Kidney (tissue), 13 donors: ENCODE measurements at regions not wholly inside any gene's neighbourhood (a gene's known extent, or its start where the extent isn't known, plus 50 kb on each side); places are given as distances from the start of the nearest gene placed in this dataset.

Experiments
- DNase-seq, 5 donors: peaks; one replicate each; pipeline ENCODE4 v3.0.0-alpha.2; 2013 to 2020
- FAIRE-seq: peaks from 2 replicates; lab custom pipeline; 2012; peaks lifted over from hg19 to GRCh38; lab: Jason Lieb, UNC
- H3K27ac ChIP-seq, 2 donors: one replicate each; pipeline ENCODE4 v1.7.0; 2013; ENCODE audit warnings: low read depth in 2 of 2, low read length in 2 of 2, inconsistent platforms in 1 of 2
- H3K27me3 ChIP-seq: one replicate; pipeline ENCODE4 v1.7.1; 2013; ENCODE audit warnings: low read length, inconsistent platforms; ENCODE audit not compliant: control insufficient read depth, insufficient read depth
- H3K36me3 ChIP-seq, 3 donors: one replicate each; pipeline versions ENCODE4 v1.7.0 to v1.7.1; 2013; ENCODE audit warnings: low read length in 3 of 3, control low read depth in 1 of 3, inconsistent platforms in 1 of 3; ENCODE audit not compliant: insufficient read depth in 3 of 3, control insufficient read depth in 2 of 3
- H3K4me1 ChIP-seq, 3 donors: one replicate each; pipeline versions ENCODE4 v1.7.0 to v1.7.1; 2013; ENCODE audit warnings: low read length in 3 of 3, inconsistent platforms in 1 of 3, low read depth in 1 of 3; ENCODE audit not compliant: control insufficient read depth in 2 of 3, insufficient read depth in 2 of 3
- H3K4me3 ChIP-seq, 3 donors: one replicate each; pipeline versions ENCODE4 v1.7.0 to v1.8.1; 2013; ENCODE audit warnings: low read length in 3 of 3, control low read depth in 1 of 3, inconsistent platforms in 1 of 3
- H3K9ac ChIP-seq, 3 donors: one replicate each; pipeline versions ENCODE4 v1.7.0 to v1.7.1; 2013; ENCODE audit warnings: low read length in 3 of 3, control low read depth in 1 of 3, inconsistent platforms in 1 of 3
- H3K9me3 ChIP-seq, 3 donors: one replicate each; pipeline versions ENCODE4 v1.7.0 to v1.7.1; 2013; ENCODE audit warnings: low read length in 3 of 3, control low read depth in 1 of 3, inconsistent platforms in 1 of 3; ENCODE audit not compliant: control insufficient read depth in 2 of 3, insufficient read depth in 1 of 3
- intact Hi-C: fragments of 100-400 bp; cut with DNase I; formaldehyde crosslinking; loops from one replicate; pipeline ENCODE4 v1.11.1; 2022
- TF ChIP-seq, protein P1 (sequence below): IDR thresholded peaks from 3 replicates; pipeline ENCODE4 v1.5.1; 2012; ENCODE audit warnings: mild to moderate bottlenecking, moderate library complexity, borderline replicate concordance; ENCODE audit not compliant: insufficient read depth; ENCODE audit errors: extremely low read depth
- donor health status: control.
- donor health status: control.
- donor health status: control.
- donor health status: control.
- donor health status: control.
- donor health status: DM: yes; HTN: yes; CAD: no.
- donor health status: Normal renal cell carcinoma (clear cell type).

DNA sequence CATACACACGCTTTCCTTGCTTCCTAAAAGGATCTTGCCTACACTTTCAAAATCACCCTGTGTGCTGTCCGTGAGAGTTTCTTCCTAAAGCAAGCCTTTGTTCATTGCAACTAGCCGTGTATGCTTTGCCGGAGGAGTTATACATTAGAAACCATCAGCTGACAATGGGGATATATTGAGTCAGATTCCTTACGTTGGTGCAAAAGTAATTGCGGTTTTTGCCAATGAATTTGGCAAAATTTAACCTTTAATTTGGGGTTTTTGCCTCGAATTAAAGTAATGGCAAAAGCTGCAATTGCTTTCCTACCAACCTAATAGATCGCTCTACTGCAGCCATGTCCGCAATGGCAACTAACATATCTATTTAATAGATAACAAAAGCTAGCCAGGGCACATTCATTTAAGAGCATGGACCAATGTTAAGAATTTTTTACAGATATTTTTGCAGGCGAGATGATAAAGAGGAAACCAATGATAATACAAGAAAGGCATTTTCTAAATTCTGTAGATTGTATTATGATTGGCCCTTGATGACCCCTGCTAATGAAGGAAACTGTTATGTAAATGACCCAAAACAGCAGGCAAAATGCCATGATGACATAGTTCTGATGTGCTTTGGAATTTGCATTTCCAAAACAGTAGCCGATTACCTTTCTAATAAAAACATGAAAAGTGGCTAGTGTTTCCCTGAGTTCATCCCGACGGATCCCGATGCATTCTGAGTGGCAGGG lies 184.8 kb upstream of the NRP1 start:
- Histone ChIP-seq H3K36me3 (no peaks in the 10 kb centered on the region), H3K4me3 (no peak overlapping the region), H3K9ac (no peak overlapping the region), H3K27me3 (no peaks in the 10 kb centered on the region), H3K9me3 (no peaks in the 10 kb centered on the region), H3K4me1 (no peaks in the 10 kb centered on the region), H3K27ac (no peak overlapping the region)
- DNase-seq, result no peak
- TF ChIP-seq, protein P1, sequence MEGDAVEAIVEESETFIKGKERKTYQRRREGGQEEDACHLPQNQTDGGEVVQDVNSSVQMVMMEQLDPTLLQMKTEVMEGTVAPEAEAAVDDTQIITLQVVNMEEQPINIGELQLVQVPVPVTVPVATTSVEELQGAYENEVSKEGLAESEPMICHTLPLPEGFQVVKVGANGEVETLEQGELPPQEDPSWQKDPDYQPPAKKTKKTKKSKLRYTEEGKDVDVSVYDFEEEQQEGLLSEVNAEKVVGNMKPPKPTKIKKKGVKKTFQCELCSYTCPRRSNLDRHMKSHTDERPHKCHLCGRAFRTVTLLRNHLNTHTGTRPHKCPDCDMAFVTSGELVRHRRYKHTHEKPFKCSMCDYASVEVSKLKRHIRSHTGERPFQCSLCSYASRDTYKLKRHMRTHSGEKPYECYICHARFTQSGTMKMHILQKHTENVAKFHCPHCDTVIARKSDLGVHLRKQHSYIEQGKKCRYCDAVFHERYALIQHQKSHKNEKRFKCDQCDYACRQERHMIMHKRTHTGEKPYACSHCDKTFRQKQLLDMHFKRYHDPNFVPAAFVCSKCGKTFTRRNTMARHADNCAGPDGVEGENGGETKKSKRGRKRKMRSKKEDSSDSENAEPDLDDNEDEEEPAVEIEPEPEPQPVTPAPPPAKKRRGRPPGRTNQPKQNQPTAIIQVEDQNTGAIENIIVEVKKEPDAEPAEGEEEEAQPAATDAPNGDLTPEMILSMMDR, result no peak
- intact Hi-C loops, result no loop called here
- FAIRE-seq, result no peak

DNA sequence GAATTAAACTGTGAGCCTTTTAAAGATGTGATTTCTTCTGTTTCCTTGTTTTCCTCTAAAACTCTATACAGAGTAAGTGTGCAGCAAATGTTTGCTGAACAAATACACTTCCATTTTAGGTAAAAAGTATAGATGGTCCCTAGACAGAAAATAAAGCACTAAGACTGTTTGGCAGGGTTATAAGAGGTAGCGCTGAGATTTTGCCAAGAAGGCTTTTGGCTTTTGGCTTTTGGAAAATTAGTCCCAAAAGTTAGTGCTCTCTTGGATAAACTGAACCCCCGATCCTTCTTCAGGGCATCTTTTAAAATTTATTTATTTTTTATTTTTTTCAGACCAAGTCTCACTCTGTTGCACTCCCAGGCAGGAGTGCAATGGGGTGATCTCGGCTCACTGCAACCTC lies 175.7 kb upstream of the NRP1 start:
- intact Hi-C loops, result no loop called here
- TF ChIP-seq, protein P1, result no peak
- no peak for FAIRE-seq

DNA sequence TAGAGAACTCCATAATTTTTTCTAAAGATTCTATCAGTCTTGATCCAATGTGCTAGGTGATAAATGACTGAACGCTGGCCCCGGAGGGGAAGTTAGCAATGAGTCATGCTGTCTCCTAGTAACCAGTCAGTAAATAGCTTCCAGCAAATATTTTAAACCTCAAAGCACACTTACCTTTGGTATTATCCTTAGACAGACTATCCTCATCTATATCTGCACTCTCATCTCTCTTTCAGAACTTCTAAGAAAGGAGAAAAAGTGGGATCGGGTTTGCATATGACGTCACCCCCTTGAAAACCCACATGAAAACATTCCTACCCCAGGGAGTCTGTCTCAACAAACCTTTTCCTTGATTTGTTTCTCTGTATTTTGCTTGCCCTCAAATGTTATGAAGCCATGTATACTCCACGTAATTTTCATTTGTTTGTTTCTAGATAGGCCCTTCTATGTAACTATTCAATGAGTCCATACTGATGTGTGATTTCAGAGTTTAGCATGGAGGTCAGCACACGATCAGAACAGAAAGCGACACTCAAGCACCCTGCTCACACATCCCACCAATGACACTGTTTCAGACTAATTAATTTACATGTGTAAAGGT lies 174.9 kb upstream of the NRP1 start:
- no peaks in the 10 kb centered on the region for H3K27me3 ChIP-seq
- no peaks in the 10 kb centered on the region for H3K4me1 ChIP-seq
- TF ChIP-seq, protein P1, result no peak
- peak; percentile 63 to 91 (median 67) for DNase-seq
- H3K36me3 ChIP-seq, result no peaks in the 10 kb centered on the region
- intact Hi-C loops, result no loop called here
- no peak for FAIRE-seq
- no peak overlapping the region for H3K4me3 ChIP-seq
- H3K27ac ChIP-seq, result no peak overlapping the region
- H3K9ac ChIP-seq, result no peak overlapping the region
- H3K9me3 ChIP-seq, result no peaks in the 10 kb centered on the region

More for the DNA sequence above, 175.7 kb upstream of the NRP1 start:
- H3K4me3 ChIP-seq, result no peak overlapping the region
- H3K27ac ChIP-seq, result no peak overlapping the region
- peak in 1 of 5 donors; percentile 44 for DNase-seq
- H3K36me3 ChIP-seq, result no peaks in the 10 kb centered on the region
- H3K9me3 ChIP-seq, result no peaks in the 10 kb centered on the region
- no peak overlapping the region for H3K9ac ChIP-seq
- no peaks in the 10 kb centered on the region for H3K4me1 ChIP-seq
- no peaks in the 10 kb centered on the region for H3K27me3 ChIP-seq
